AG10803 (cell line): ENCODE measurements at regions not wholly inside any gene's neighbourhood (a gene's known extent, or its start where the extent isn't known, plus 50 kb on each side); places are given as distances from the start of the nearest gene placed in this dataset.

Source experiments
- DNase-seq: peaks from one replicate; pipeline ENCODE4 v3.0.0; 2010; ENCODE audit warnings: low read depth
- H3K4me3 ChIP-seq: 2 replicates; pipeline ENCODE4 v1.5.1; 2011; ENCODE audit warnings: mild to moderate bottlenecking, low read length, control low read depth
- TF ChIP-seq, protein P1 (sequence below): conservative IDR thresholded peaks from 2 replicates; pipeline ENCODE4 v1.5.1; 2011; ENCODE audit warnings: mild to moderate bottlenecking, low read length, control low read depth, inconsistent platforms

DNA sequence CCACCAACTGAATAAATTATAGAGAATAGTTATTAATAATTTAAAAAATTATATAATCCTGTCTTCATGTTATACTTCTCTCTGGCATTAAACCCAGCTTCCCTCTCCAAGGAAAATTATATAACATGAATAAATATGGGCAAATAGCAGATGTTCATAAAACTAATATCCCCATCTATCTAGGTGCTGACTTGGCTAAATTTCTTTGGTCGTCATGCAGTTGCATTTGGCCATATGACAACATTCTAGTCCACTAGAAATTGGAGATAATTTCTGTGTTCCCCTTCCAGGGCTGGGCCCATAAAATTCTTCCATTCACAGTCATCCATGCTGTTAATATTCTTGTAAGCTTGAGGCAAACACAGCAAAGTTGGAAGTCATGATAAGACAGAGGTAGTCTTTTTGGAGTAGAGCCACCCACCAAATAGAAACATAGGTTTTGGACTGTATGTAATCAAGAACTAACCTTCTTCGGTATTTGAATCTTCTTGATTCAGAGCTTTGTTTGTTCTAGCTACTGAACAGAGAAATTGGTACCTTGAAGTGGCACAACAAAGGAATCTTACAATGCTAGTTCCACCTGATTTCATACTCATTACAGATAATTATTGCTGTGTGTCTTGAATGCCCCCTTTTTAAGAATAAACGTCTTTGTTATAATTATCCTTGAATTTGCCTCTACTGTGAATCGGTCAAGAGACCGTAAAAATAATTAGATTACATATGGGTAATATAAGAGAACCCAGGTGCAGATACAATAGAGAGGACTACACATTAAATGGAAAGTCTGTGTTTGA lies 678.5 kb upstream of the PCDH20 start:
- TF ChIP-seq, protein P1, sequence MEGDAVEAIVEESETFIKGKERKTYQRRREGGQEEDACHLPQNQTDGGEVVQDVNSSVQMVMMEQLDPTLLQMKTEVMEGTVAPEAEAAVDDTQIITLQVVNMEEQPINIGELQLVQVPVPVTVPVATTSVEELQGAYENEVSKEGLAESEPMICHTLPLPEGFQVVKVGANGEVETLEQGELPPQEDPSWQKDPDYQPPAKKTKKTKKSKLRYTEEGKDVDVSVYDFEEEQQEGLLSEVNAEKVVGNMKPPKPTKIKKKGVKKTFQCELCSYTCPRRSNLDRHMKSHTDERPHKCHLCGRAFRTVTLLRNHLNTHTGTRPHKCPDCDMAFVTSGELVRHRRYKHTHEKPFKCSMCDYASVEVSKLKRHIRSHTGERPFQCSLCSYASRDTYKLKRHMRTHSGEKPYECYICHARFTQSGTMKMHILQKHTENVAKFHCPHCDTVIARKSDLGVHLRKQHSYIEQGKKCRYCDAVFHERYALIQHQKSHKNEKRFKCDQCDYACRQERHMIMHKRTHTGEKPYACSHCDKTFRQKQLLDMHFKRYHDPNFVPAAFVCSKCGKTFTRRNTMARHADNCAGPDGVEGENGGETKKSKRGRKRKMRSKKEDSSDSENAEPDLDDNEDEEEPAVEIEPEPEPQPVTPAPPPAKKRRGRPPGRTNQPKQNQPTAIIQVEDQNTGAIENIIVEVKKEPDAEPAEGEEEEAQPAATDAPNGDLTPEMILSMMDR, result no peak
- no peak for DNase-seq
- no peak overlapping the region for H3K4me3 ChIP-seq

DNA sequence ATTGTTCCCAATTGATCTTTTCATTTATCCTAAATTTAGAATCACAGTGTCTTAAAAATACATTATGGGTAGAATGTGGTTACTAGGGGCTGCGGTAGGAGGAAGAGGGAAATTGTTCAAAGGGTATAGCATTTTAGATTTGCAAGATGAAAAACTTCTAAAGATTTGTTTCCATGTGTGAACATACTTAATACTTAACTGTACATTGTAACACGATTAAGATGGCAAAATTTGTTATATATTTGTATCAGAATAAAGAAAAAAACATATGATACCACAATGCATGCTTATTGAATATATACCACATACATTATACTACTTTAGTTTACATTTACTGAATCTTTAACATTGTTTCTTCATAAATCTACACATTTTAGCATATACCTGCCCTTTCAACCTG lies 677.3 kb upstream of the PCDH20 start:
- TF ChIP-seq, protein P1, result no peak
- H3K4me3 ChIP-seq, result no peak overlapping the region
- DNase-seq, result no peak

- DNase-seq, result no peak
- TF ChIP-seq, protein P1, result no peak
- H3K4me3 ChIP-seq, result no peak overlapping the region
Observed at GRCh38 chr13:62092536-62092935, 676.9 kb upstream of the PCDH20 start.

DNA sequence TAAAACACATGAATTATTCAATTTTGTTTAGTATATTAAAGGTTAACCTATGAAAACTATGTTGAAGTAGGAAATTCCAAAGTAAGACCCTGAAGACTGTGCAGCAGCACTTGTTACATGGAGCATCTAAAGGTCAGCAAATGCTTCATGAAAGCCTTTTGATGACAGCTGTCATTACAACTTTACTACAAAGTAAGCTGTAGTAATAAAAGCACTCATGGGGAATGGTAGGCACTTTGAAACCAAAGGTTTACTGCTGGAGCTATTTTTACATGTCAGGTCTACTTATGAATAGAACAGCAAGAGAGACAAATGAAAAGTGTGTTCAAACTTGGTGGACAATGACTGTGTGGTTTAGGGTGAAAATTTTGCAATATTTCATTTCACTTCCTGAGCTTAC lies 672.5 kb upstream of the PCDH20 start:
- no peak for DNase-seq
- H3K4me3 ChIP-seq, result no peak overlapping the region
- TF ChIP-seq, protein P1, result no peak

- TF ChIP-seq, protein P1, result no peak
- no peak for DNase-seq
Observed at GRCh38 chr13:62087124-62087523, 671.5 kb upstream of the PCDH20 start.

GRCh38 chr13:62085337-62086229 lies 669.9 kb upstream of the PCDH20 start:
- no peak for DNase-seq
- no peak overlapping the region for H3K4me3 ChIP-seq
- TF ChIP-seq, protein P1, result no peak

More at GRCh38 chr13:62087124-62087523, 671.5 kb upstream of the PCDH20 start:
- H3K4me3 ChIP-seq, result no peak overlapping the region
